RWPE1 (cell line): ENCODE measurements at regions not wholly inside any gene's neighbourhood (a gene's known extent, or its start where the extent isn't known, plus 50 kb on each side); places are given as distances from the start of the nearest gene placed in this dataset.

Source experiments
- CTCF ChIA-PET: fragments of 350-600 bp; sonication (Branson Sonifier 250); formaldehyde crosslinking; extraction: SDS; loops from one replicate; lab custom pipeline; 2021; lab: Yijun Ruan, JAX
- POLR2A ChIA-PET: fragments of 400-600 bp; formaldehyde crosslinking; extraction: SDS; loops from one replicate; lab custom pipeline; 2020; ENCODE audit warnings: antibody characterized with exemption; ENCODE audit not compliant: low non-redundant PET; lab: Yijun Ruan, JAX
- DNase-seq: peaks from one replicate; pipeline ENCODE4 v3.0.0; 2012; ENCODE audit warnings: low spot score
- H3K27ac ChIP-seq: fragments of 450-650 bp; 2 replicates; pipeline ENCODE4 v1.5.1; 2017
- CTCF ChIP-seq: fragments of 450-650 bp; conservative IDR thresholded peaks from 2 replicates; pipeline ENCODE4 v1.5.1; 2017; ENCODE audit warnings: low read depth, mild to moderate bottlenecking

DNA sequence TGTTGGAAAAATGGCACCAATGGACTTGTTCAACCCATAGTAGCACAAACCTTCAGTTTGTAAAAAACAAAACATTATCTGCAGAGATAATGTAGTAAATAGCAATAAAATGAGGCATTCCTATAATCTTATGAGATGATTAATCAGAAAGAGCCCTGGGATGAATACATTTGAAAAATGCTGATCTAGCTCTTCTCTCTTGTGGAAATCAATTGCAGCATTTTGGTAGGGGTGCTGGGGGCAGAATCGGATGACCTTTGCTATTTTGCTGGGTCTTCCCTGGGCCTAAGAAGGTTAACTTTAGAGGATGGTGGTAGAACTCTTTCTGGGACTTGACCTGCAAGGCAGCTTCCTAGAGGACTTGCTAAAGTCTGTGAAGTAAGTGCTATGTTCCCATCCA, 163.5 kb downstream of the ADRA2A start:
- POLR2A ChIA-PET, result no interaction called here
- DNase-seq, result no peak
- CTCF ChIA-PET, result no interaction called here
- no peak overlapping the region for H3K27ac ChIP-seq
- no peak for TF ChIP-seq CTCF

DNA sequence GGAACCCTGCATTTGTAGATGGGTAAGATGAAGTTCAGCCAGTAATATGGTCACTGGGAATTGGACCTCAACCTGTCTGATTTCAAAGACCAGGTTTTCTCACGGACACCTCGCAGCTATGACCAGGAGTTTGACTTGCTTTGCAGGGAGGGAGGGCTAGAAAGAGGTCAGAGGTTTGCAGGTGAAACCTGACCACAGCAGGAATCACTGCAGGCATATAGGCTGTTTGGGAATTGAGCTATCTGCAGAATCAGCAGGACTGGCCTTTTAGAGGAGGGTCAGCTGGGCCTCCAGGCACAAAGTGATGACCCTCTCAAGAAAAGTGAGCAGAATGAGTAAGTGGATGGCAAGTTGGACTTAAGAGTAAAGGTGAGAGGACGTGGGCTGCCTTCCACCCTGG, 166.3 kb downstream of the ADRA2A start:
- DNase-seq, result no peak
- no peak overlapping the region for H3K27ac ChIP-seq
- no peak for TF ChIP-seq CTCF
- POLR2A ChIA-PET, result no interaction called here
- CTCF ChIA-PET, result interaction anchor here (1.0 kb wide), 1 partner anchor 16 kb away, joined by 3 read pairs; no protein-coding TSS in a partner anchor

GRCh38 chr10:111246136-111246535, 169.3 kb downstream of the ADRA2A start:
- CTCF ChIA-PET, result no interaction called here

GRCh38 chr10:111246814-111247452, 170.1 kb downstream of the ADRA2A start:
- no peak overlapping the region for H3K27ac ChIP-seq
- POLR2A ChIA-PET, result no interaction called here
- no peak for TF ChIP-seq CTCF
- CTCF ChIA-PET, result no interaction called here
- DNase-seq, result no peak

More at GRCh38 chr10:111246136-111246535, 169.3 kb downstream of the ADRA2A start:
- no peak for TF ChIP-seq CTCF
- H3K27ac ChIP-seq, result no peak overlapping the region
- POLR2A ChIA-PET, result no interaction called here
- no peak for DNase-seq

GRCh38 chr10:111247781-111248389, 171.1 kb downstream of the ADRA2A start:
- CTCF ChIA-PET, result no interaction called here
- no peak for TF ChIP-seq CTCF
- no peak for DNase-seq
- POLR2A ChIA-PET, result no interaction called here
- H3K27ac ChIP-seq, result no peak overlapping the region

DNA sequence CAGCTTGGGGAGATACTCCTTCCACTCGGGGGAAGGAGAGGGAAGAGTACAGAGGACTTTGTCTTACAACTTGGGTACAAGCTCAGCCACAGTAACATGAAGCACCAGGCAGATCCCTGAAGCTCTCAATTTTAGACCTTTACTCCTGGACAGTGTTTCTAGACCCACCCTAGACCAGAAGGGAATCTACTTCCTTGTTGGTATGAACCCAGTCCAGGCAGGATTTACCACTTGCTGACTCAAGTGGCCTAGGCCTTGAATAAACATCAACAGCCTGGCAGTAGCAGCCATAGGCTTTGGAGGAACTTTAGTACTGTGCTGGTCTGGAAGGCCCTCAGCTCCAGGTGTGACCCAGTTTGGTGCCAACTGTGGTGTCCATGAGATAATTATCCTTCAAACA, 173.1 kb downstream of the ADRA2A start:
- CTCF ChIA-PET, result interaction anchor here (0.8 kb wide), 1 partner anchor 127 kb away, joined by 4 read pairs; no protein-coding TSS in a partner anchor
- no peak for TF ChIP-seq CTCF
- no peak for DNase-seq
- H3K27ac ChIP-seq, result no peak overlapping the region
- POLR2A ChIA-PET, result no interaction called here
